Loucy (cell line): ENCODE measurements at regions not wholly inside any gene's neighbourhood (a gene's known extent, or its start where the extent isn't known, plus 50 kb on each side); places are given as distances from the start of the nearest gene placed in this dataset.

Experiments used
- H2AFZ ChIP-seq: fragments of 200-600 bp; sonication (generic); 2 replicates; pipeline ENCODE4 v1.6.0; 2016; ENCODE audit warnings: antibody characterized with exemption, mild to moderate bottlenecking, low read length, moderate library complexity
- H3F3A ChIP-seq: fragments of 200-600 bp; 2 replicates; pipeline ENCODE4 v1.6.0; 2016; ENCODE audit warnings: antibody characterized with exemption, low read depth, mild to moderate bottlenecking
- H3K27me3 ChIP-seq: fragments of 200-600 bp; sonication (generic); 2 replicates; pipeline ENCODE4 v1.6.1; 2014; ENCODE audit warnings: low read length, mild to moderate bottlenecking; ENCODE audit not compliant: insufficient read depth, poor library complexity, severe bottlenecking
- H3K36me3 ChIP-seq: fragments of 200-600 bp; sonication (generic); 2 replicates; pipeline ENCODE4 v1.6.1; 2016; ENCODE audit warnings: low read length; ENCODE audit not compliant: insufficient read depth
- H3K4me1 ChIP-seq: fragments of 200-600 bp; sonication (generic); 2 replicates; pipeline ENCODE4 v1.5.1; 2014; ENCODE audit warnings: low read length, mild to moderate bottlenecking; ENCODE audit not compliant: insufficient read depth, poor library complexity, severe bottlenecking
- H3K4me2 ChIP-seq: fragments of 200-600 bp; sonication (generic); 2 replicates; pipeline ENCODE4 v1.6.0; 2014; ENCODE audit warnings: antibody characterized with exemption, low read length, low read depth, mild to moderate bottlenecking; ENCODE audit not compliant: poor library complexity, severe bottlenecking
- H3K4me3 ChIP-seq: fragments of 200-600 bp; sonication (generic); 2 replicates; pipeline ENCODE4 v1.5.1; 2014; ENCODE audit warnings: low read length, mild to moderate bottlenecking, mixed read lengths; ENCODE audit not compliant: poor library complexity, severe bottlenecking
- H3K79me2 ChIP-seq: fragments of 200-600 bp; sonication (generic); 2 replicates; pipeline ENCODE4 v1.6.1; 2014; ENCODE audit warnings: low read length; ENCODE audit not compliant: insufficient read depth
- H3K9ac ChIP-seq: fragments of 200-600 bp; sonication (generic); 2 replicates; pipeline ENCODE4 v1.6.0; 2014; ENCODE audit warnings: mild to moderate bottlenecking, low read depth, low read length, moderate library complexity; ENCODE audit not compliant: poor library complexity, severe bottlenecking
- H3K9me2 ChIP-seq: fragments of 200-600 bp; sonication (generic); replicated peaks from 2 replicates; pipeline ENCODE4 v1.6.1; 2016; ENCODE audit warnings: low read depth, low read length, mixed read lengths
- H3K9me3 ChIP-seq: fragments of 200-600 bp; sonication (generic); 2 replicates; pipeline ENCODE4 v1.6.1; 2014; ENCODE audit warnings: mild to moderate bottlenecking, antibody characterized with exemption, low read length, low read depth; ENCODE audit not compliant: insufficient read depth
- H4K20me1 ChIP-seq: fragments of 200-600 bp; sonication (generic); 2 replicates; pipeline ENCODE4 v1.6.0; 2014; ENCODE audit warnings: antibody characterized with exemption, low read length, mild to moderate bottlenecking; ENCODE audit not compliant: insufficient read depth, poor library complexity, severe bottlenecking
- CTCF ChIP-seq: fragments of 200-600 bp; sonication (generic); conservative IDR thresholded peaks from 2 replicates; pipeline ENCODE4 v1.5.1; 2014; ENCODE audit warnings: mild to moderate bottlenecking, antibody characterized with exemption, low read length
- EZH2phosphoT487 ChIP-seq: fragments of 200-600 bp; IDR thresholded peaks from 2 replicates; pipeline ENCODE4 v1.6.1; 2018; ENCODE audit warnings: antibody characterized with exemption, mild to moderate bottlenecking, moderate library complexity, borderline replicate concordance

- Histone ChIP-seq H3K79me2 (no peaks in the 10 kb centered on the region), H3K27me3 (no peaks in the 10 kb centered on the region), H3F3A (no peaks in the 10 kb centered on the region), H3K9me2 (no peaks in the 10 kb centered on the region), H3K4me2 (no peak overlapping the region), H3K4me3 (no peak overlapping the region), H3K4me1 (no peaks in the 10 kb centered on the region), H3K9ac (no peak overlapping the region), H4K20me1 (no peaks in the 10 kb centered on the region), H3K36me3 (no peaks in the 10 kb centered on the region), H2AFZ (no peak overlapping the region), H3K9me3 (no peaks in the 10 kb centered on the region)
- TF ChIP-seq CTCF: no peak
- TF ChIP-seq EZH2phosphoT487: no peak
Measured at GRCh38 chr5:15385037-15385436, 114.9 kb upstream of the FBXL7 start.

DNA sequence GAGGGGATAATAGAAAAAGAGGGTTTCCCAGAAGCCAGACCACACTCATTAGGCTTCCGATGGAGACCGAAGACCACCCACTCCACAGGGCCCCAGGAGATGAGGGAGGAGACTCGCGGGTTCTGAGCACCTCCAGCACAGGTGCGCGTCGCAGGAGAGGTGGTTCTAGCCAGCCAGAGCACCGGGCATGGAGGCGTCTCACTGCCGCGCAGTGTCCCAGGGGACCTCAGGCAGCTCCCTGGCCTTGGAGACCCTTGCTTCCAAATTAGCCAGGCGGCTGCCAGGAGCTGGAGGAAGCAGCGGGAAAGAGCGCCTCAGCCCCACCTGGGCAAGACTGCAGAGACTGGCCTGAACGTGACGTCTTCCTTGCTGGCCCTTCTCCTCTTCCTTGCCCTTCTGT, 115.4 kb upstream of the FBXL7 start:
- Histone ChIP-seq H3K36me3 (no peaks in the 10 kb centered on the region), H3K4me2 (no peak overlapping the region), H3K4me1 (no peaks in the 10 kb centered on the region), H2AFZ (no peak overlapping the region), H3K9me3 (no peaks in the 10 kb centered on the region), H3K9me2 (no peaks in the 10 kb centered on the region), H4K20me1 (no peaks in the 10 kb centered on the region), H3K79me2 (no peaks in the 10 kb centered on the region), H3K27me3 (no peaks in the 10 kb centered on the region), H3K9ac (no peak overlapping the region), H3K4me3 (no peak overlapping the region), H3F3A (no peaks in the 10 kb centered on the region)
- TF ChIP-seq EZH2phosphoT487 (no peak), CTCF (no peak)

DNA sequence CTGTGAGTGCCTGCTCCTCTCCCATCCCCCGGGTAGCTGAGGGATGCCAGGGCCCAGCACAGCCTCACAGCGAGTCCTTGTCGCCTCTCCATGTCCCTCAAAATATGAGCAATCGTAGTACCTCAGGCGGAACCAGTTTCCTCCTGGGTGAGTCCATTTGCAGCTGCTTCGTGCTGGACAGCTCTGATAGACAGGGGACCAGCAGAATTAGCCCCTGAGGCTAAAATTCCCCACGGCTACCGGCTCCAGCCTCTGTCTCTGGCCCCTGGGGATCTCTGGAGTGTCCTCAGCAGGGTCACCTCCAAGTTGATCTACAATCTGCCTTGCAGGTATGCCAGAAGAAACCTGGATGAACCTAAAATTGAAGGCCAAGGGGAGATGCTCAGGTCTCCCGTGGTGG, 115.8 kb upstream of the FBXL7 start:
- Histone ChIP-seq H3K4me2 (no peak overlapping the region), H3F3A (no peaks in the 10 kb centered on the region), H3K36me3 (no peaks in the 10 kb centered on the region), H3K4me1 (no peaks in the 10 kb centered on the region), H3K9me3 (no peaks in the 10 kb centered on the region), H3K79me2 (no peaks in the 10 kb centered on the region), H3K27me3 (no peaks in the 10 kb centered on the region), H3K4me3 (no peak overlapping the region), H4K20me1 (no peaks in the 10 kb centered on the region), H3K9me2 (no peaks in the 10 kb centered on the region), H2AFZ (no peak overlapping the region), H3K9ac (no peak overlapping the region)
- TF ChIP-seq CTCF: no peak
- no peak for TF ChIP-seq EZH2phosphoT487
